ENCODE measurements at regions not wholly inside any gene's neighbourhood (a gene's known extent, or its start where the extent isn't known, plus 50 kb on each side); places are given as distances from the start of the nearest gene placed in this dataset.

DNA sequence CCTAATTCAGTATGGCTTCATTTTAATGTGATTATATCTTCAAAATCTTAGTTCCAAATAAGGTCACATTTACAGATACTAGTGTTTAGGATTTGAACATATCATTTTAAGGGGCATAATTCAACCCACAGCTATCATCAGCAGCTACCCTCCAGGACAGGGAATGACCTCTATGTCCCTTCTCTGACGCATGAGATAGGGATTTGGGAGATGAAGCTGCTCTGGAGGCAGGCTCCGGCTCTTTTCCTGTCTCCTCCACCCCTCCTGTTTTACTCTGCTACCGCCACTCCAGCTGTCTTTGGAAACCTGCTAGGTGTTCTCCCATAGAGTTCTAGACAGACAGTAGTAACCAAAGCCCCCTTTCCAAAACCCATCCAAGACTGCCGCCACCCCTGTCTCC, 119.2 kb downstream of the CARTPT start:
- H3K27me3 ChIP-seq (ENCODE audit: insufficient read depth in 3 of 3, low read length in 2 of 3), result no peaks in the 10 kb centered on the region
- intact Hi-C loops (cut with DNase I), result no loop called here
- DNase-seq, result no peak
- H3K27ac ChIP-seq, result no peak overlapping the region
- no peaks in the 10 kb centered on the region for H3K9me3 ChIP-seq
- no peaks in the 10 kb centered on the region for H3K36me3 ChIP-seq (ENCODE audit: insufficient read depth in 1 of 2, low read depth in 1 of 2)
- no peak for ATAC-seq
- H3K4me1 ChIP-seq, result no peaks in the 10 kb centered on the region
- 86 to 91% (median 86%) methylated on average over 4 of the region's 4 CpGs for WGBS, 3 donors
- no peak overlapping the region for H3K4me3 ChIP-seq
- TF ChIP-seq, protein P1, sequence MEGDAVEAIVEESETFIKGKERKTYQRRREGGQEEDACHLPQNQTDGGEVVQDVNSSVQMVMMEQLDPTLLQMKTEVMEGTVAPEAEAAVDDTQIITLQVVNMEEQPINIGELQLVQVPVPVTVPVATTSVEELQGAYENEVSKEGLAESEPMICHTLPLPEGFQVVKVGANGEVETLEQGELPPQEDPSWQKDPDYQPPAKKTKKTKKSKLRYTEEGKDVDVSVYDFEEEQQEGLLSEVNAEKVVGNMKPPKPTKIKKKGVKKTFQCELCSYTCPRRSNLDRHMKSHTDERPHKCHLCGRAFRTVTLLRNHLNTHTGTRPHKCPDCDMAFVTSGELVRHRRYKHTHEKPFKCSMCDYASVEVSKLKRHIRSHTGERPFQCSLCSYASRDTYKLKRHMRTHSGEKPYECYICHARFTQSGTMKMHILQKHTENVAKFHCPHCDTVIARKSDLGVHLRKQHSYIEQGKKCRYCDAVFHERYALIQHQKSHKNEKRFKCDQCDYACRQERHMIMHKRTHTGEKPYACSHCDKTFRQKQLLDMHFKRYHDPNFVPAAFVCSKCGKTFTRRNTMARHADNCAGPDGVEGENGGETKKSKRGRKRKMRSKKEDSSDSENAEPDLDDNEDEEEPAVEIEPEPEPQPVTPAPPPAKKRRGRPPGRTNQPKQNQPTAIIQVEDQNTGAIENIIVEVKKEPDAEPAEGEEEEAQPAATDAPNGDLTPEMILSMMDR (IDR thresholded peaks at IDR 0.05), result no peak

DNA sequence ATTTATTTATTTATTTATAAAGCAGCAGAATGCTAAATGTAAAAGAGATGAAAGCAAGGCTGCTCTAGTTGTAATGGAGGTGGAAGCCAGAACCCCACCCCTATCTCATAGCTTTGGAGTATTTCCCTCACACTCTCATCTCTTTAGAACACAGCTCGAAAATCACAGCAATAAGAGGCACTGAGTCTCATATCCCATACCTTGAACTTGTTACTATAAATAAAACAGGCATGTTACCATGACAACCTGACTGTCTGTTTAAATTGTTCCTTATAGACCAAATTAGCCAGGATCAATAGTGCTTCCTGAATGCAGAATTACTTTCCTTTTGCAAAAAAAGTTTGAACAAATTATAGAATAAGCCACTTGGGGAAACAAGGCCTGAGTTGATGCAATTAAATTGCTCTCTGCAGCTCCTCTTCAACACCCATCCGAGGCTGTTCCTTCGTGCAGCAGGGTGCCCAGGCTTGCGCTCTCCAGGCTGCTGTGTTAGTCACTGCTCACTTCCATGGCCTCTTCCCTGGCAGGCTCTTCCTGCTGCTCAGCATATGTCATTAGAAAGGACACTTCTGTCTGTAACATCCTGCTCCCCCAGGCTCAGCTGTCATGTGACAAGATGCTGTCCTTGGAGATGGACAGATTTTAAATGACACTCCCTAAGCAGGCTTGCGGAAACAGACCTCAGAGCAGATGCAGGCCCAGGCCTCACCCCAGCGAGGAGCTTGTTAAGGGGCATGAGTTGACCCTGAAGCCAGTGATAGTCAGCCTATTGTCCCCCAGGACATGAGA, 120.2 kb downstream of the CARTPT start:
- ATAC-seq, result no peak
- no peak for DNase-seq
- Histone ChIP-seq H3K4me1 (no peaks in the 10 kb centered on the region), H3K27ac (no peak overlapping the region), H3K4me3 (no peak overlapping the region), H3K27me3 (ENCODE audit: insufficient read depth in 3 of 3, low read length in 2 of 3) (no peaks in the 10 kb centered on the region), H3K9me3 (no peaks in the 10 kb centered on the region), H3K36me3 (ENCODE audit: insufficient read depth in 1 of 2, low read depth in 1 of 2) (no peaks in the 10 kb centered on the region)
- intact Hi-C loops (cut with DNase I), result no loop called here
- 63 to 72% (median 67%) methylated on average over 6 of the region's 6 CpGs for WGBS, 3 donors
- TF ChIP-seq, protein P1 (IDR thresholded peaks at IDR 0.05), result no peak

DNA sequence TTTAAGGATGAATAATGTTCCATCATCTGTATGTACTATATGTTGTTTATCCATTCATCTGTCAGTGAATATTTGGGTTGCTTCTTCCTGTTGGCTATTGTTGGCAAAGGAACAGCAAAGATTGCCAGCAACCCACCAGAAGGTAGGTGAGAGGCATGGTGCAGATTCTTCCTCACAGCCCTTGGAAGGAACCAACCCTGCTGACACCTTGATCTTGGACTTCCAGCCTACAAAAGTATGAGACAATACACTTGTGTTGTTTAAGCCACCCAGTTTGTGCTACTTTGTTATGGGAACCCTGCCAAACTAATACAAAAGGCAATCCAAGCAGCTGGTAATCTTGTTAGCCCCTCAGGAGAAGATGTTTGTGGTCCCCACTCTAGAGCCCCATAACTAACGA, 122.0 kb downstream of the CARTPT start:
- Histone ChIP-seq H3K9me3 (no peaks in the 10 kb centered on the region), H3K27me3 (ENCODE audit: insufficient read depth in 3 of 3, low read length in 2 of 3) (no peaks in the 10 kb centered on the region), H3K36me3 (ENCODE audit: insufficient read depth in 1 of 2, low read depth in 1 of 2) (no peaks in the 10 kb centered on the region), H3K27ac (no peak overlapping the region), H3K4me1 (no peaks in the 10 kb centered on the region), H3K4me3 (no peak overlapping the region)
- no peak for ATAC-seq
- intact Hi-C loops (cut with DNase I), result no loop called here
- DNase-seq, result no peak
- TF ChIP-seq, protein P1 (IDR thresholded peaks at IDR 0.05), result no peak
- 67 to 87% (median 84%) methylated on average over 1 of the region's 1 CpG for WGBS, 3 donors

DNA sequence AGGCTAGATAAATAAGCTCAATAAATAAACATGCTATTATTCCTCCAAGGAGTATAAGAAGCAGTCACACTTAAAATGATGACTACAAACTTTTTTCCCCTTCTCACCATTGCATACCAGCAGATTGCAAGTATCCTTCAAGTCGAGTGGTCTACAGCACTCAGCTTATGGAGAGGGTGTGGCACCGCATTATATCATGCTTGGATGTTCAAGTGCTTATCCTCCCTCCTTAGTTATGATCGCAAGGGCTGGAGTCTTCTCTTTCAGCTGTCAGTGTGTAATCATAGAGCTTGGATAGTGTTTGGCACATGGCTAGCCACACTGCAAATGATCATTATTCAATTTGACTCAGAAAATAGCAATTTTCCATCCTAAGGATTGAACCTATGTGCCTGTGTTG, 124.0 kb downstream of the CARTPT start:
- Histone ChIP-seq H3K4me1 (no peaks in the 10 kb centered on the region), H3K4me3 (no peak overlapping the region), H3K9me3 (no peaks in the 10 kb centered on the region), H3K27ac (no peak overlapping the region), H3K36me3 (ENCODE audit: insufficient read depth in 1 of 2, low read depth in 1 of 2) (no peaks in the 10 kb centered on the region), H3K27me3 (ENCODE audit: insufficient read depth in 3 of 3, low read length in 2 of 3) (no peaks in the 10 kb centered on the region)
- TF ChIP-seq, protein P1 (IDR thresholded peaks at IDR 0.05), result no peak
- intact Hi-C loops (cut with DNase I), result no loop called here
- DNase-seq (no peak), ATAC-seq (no peak)
- WGBS, 3 donors, result 70 to 83% (median 75%) methylated on average over 3 of the region's 3 CpGs

DNA sequence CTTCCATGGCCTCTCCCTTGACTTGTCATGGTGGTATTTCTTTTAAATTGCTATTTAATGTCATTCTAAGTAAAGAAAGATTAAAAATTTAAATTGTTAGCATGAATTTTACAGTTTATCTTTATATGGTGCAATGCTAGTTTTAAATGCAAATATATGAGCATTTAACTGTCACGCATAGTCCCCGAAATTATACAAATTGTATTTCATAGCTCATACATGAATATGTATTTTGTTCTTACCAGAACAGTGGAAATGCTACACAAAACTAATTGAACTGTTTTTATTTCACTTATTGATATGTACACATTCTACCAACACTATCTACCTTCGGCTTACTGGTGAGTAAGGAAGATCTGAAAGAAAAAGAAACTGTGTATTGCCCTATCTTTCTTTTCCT, 125.8 kb downstream of the CARTPT start:
- Histone ChIP-seq H3K4me3 (no peak overlapping the region), H3K36me3 (ENCODE audit: insufficient read depth in 1 of 2, low read depth in 1 of 2) (no peaks in the 10 kb centered on the region), H3K27me3 (ENCODE audit: insufficient read depth in 3 of 3, low read length in 2 of 3) (no peaks in the 10 kb centered on the region), H3K9me3 (no peaks in the 10 kb centered on the region), H3K4me1 (no peaks in the 10 kb centered on the region), H3K27ac (no peak overlapping the region)
- 95 to 98% (median 95%) methylated on average over 3 of the region's 3 CpGs for WGBS, 3 donors
- DNase-seq (no peak), ATAC-seq (no peak)
- TF ChIP-seq, protein P1 (IDR thresholded peaks at IDR 0.05), result no peak
- intact Hi-C loops (cut with DNase I), result no loop called here
